ENCODE measurements at regions not wholly inside any gene's neighbourhood (a gene's known extent, or its start where the extent isn't known, plus 50 kb on each side); places are given as distances from the start of the nearest gene placed in this dataset.

GRCh38 chr5:61731946-61732314, 399.9 kb downstream of the ZSWIM6 start:
- Histone ChIP-seq H3K27ac (ENCODE audit: low read depth, low read length) (peak overlapping the region; percentile 26), H3K27me3 (ENCODE audit: control insufficient read depth, insufficient read depth, low read length, poor library complexity, severe bottlenecking) (peaks cover 30% of the 10 kb centered on the region), H3K4me3 (ENCODE audit: low read length) (no peak overlapping the region), H3K9me3 (ENCODE audit: control insufficient read depth, low read length) (no peaks in the 10 kb centered on the region), H3K4me1 (ENCODE audit: control insufficient read depth, insufficient read depth, low read length) (no peaks in the 10 kb centered on the region), H3K9ac (ENCODE audit: extremely low read depth, low read length, poor library complexity, severe bottlenecking) (no peak overlapping the region), H3K36me3 (ENCODE audit: control insufficient read depth, insufficient read depth, low read length) (no peaks in the 10 kb centered on the region)
- Mint-ChIP-seq H3K36me3 (ENCODE audit: low read depth) (no peaks in the 10 kb centered on the region), H3K27ac (no peak overlapping the region), H3K4me1 (peaks cover 19% of the 10 kb centered on the region), H3K27me3 (ENCODE audit: insufficient read depth) (peaks cover 28% of the 10 kb centered on the region), H3K9me3 (no peaks in the 10 kb centered on the region), H3K4me3 (no peak overlapping the region)
- WGBS, 2 experiments (ENCODE audit: insufficient coverage in 1 of 2, insufficient read length in 1 of 2), result 33 to 58% methylated on average over 3 to 5 of the region's 5 CpGs
- no peak for TF ChIP-seq CTCF (conservative IDR thresholded peaks at IDR 0.05)
- DNase-seq, result no peak

- H3K4me1 ChIP-seq (ENCODE audit: control insufficient read depth, insufficient read depth, low read length), result no peaks in the 10 kb centered on the region
- no peak overlapping the region for H3K4me3 Mint-ChIP-seq
- no peak for DNase-seq
Measured at GRCh38 chr5:61732369-61732768, 400.3 kb downstream of the ZSWIM6 start.

GRCh38 chr5:61732796-61733195, 400.7 kb downstream of the ZSWIM6 start:
- H3K36me3 Mint-ChIP-seq (ENCODE audit: low read depth), result no peaks in the 10 kb centered on the region
- Histone ChIP-seq H3K27ac (ENCODE audit: low read depth, low read length) (peak overlapping the region; percentile 26), H3K4me3 (ENCODE audit: low read length) (no peak overlapping the region), H3K4me1 (ENCODE audit: control insufficient read depth, insufficient read depth, low read length) (no peaks in the 10 kb centered on the region), H3K9me3 (ENCODE audit: control insufficient read depth, low read length) (no peaks in the 10 kb centered on the region), H3K9ac (ENCODE audit: extremely low read depth, low read length, poor library complexity, severe bottlenecking) (no peak overlapping the region), H3K27me3 (ENCODE audit: control insufficient read depth, insufficient read depth, low read length, poor library complexity, severe bottlenecking) (peaks cover 30% of the 10 kb centered on the region), H3K36me3 (ENCODE audit: control insufficient read depth, insufficient read depth, low read length) (no peaks in the 10 kb centered on the region)
- H3K9me3 Mint-ChIP-seq, result no peaks in the 10 kb centered on the region
- no peak for TF ChIP-seq CTCF (conservative IDR thresholded peaks at IDR 0.05)
- WGBS, 2 experiments (ENCODE audit: insufficient coverage in 1 of 2, insufficient read length in 1 of 2), result 84% methylated on average over 15 to 18 of the region's 18 CpGs
- DNase-seq, result no peak
- no peak overlapping the region for H3K4me3 Mint-ChIP-seq
- H3K27me3 Mint-ChIP-seq (ENCODE audit: insufficient read depth), result peaks cover 28% of the 10 kb centered on the region
- peaks cover 19% of the 10 kb centered on the region for H3K4me1 Mint-ChIP-seq
- no peak overlapping the region for H3K27ac Mint-ChIP-seq

More at GRCh38 chr5:61732369-61732768, 400.3 kb downstream of the ZSWIM6 start:
- Histone ChIP-seq H3K4me3 (ENCODE audit: low read length) (no peak overlapping the region), H3K36me3 (ENCODE audit: control insufficient read depth, insufficient read depth, low read length) (no peaks in the 10 kb centered on the region), H3K27ac (ENCODE audit: low read depth, low read length) (peak overlapping the region; percentile 26), H3K9me3 (ENCODE audit: control insufficient read depth, low read length) (no peaks in the 10 kb centered on the region), H3K9ac (ENCODE audit: extremely low read depth, low read length, poor library complexity, severe bottlenecking) (no peak overlapping the region), H3K27me3 (ENCODE audit: control insufficient read depth, insufficient read depth, low read length, poor library complexity, severe bottlenecking) (peaks cover 30% of the 10 kb centered on the region)
- TF ChIP-seq CTCF (conservative IDR thresholded peaks at IDR 0.05), result no peak
- 62 to 79% methylated on average over 3 to 11 of the region's 12 CpGs for WGBS, 2 experiments (ENCODE audit: insufficient coverage in 1 of 2, insufficient read length in 1 of 2)
- H3K27me3 Mint-ChIP-seq (ENCODE audit: insufficient read depth), result peaks cover 28% of the 10 kb centered on the region
- no peak overlapping the region for H3K27ac Mint-ChIP-seq
- H3K4me1 Mint-ChIP-seq, result peaks cover 19% of the 10 kb centered on the region
- no peaks in the 10 kb centered on the region for H3K9me3 Mint-ChIP-seq
- no peaks in the 10 kb centered on the region for H3K36me3 Mint-ChIP-seq (ENCODE audit: low read depth)
